ENCODE measurements at regions not wholly inside any gene's neighbourhood (a gene's known extent, or its start where the extent isn't known, plus 50 kb on each side); places are given as distances from the start of the nearest gene placed in this dataset.

GRCh38 chr5:154609251-154609650, 131.2 kb upstream of the HAND1 start:
- DNase-seq (ENCODE audit: low read depth) = no peak
- TF ChIP-seq CTCF (IDR thresholded peaks at IDR 0.05; ENCODE audit: control insufficient read depth, extremely low read depth, insufficient read depth) = no peak
- no peak overlapping the region for H3K4me3 ChIP-seq (ENCODE audit: low read depth, low read length)

DNA sequence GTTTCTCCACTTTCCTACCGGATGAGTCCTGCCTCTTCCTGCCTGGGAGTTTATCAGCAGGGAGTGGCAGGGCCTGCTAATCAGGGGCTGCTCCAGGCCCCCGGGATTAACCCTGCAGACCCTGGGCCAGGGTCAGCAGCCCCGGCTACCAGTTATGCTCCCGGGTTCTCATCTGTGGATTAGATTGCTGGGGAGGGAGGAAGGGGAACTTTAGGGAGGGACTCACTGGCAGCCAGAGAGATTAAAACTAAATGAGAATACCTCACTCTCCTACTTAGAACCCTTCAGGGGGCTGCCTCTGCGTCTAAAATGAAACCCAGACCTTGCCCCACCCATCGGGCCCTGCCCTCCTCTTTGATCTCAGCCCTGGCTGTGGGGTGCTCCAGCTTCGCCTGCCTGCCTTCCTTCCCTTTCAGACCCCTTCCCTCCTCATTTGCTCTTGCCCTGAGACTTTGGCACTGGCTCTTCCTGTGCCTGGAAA, 130.5 kb upstream of the HAND1 start:
- no peak for TF ChIP-seq CTCF (IDR thresholded peaks at IDR 0.05; ENCODE audit: control insufficient read depth, extremely low read depth, insufficient read depth)
- no peak for DNase-seq (ENCODE audit: low read depth)
- H3K4me3 ChIP-seq (ENCODE audit: low read depth, low read length) = no peak overlapping the region

DNA sequence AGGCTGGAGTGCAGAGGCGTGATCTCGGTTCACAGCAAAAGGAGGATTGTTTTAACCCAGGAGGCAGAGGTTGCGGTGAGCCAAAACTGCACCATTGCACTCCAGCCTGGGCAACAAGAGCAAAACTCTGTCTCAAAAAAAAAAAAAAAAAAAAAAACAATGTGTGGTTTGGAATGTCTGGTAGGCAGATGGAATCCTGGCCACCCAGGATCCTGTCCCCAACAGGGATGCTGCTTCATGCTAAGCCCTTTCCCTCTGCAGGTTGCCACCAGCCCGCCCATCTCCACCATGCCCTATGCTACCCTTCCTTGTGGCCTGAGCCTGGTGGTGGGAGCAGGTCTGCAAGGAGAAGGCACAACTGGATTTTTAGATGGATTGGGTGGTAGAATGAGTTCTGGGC, 129.7 kb upstream of the HAND1 start:
- no peak for TF ChIP-seq CTCF (IDR thresholded peaks at IDR 0.05; ENCODE audit: control insufficient read depth, extremely low read depth, insufficient read depth)

GRCh38 chr5:154606246-154606645, 128.2 kb upstream of the HAND1 start:
- no peak for TF ChIP-seq CTCF (IDR thresholded peaks at IDR 0.05; ENCODE audit: control insufficient read depth, extremely low read depth, insufficient read depth)
- DNase-seq (ENCODE audit: low read depth) = no peak
- no peak overlapping the region for H3K4me3 ChIP-seq (ENCODE audit: low read depth, low read length)

More for the DNA sequence above, 129.7 kb upstream of the HAND1 start:
- no peak overlapping the region for H3K4me3 ChIP-seq (ENCODE audit: low read depth, low read length)
- DNase-seq (ENCODE audit: low read depth) = no peak

DNA sequence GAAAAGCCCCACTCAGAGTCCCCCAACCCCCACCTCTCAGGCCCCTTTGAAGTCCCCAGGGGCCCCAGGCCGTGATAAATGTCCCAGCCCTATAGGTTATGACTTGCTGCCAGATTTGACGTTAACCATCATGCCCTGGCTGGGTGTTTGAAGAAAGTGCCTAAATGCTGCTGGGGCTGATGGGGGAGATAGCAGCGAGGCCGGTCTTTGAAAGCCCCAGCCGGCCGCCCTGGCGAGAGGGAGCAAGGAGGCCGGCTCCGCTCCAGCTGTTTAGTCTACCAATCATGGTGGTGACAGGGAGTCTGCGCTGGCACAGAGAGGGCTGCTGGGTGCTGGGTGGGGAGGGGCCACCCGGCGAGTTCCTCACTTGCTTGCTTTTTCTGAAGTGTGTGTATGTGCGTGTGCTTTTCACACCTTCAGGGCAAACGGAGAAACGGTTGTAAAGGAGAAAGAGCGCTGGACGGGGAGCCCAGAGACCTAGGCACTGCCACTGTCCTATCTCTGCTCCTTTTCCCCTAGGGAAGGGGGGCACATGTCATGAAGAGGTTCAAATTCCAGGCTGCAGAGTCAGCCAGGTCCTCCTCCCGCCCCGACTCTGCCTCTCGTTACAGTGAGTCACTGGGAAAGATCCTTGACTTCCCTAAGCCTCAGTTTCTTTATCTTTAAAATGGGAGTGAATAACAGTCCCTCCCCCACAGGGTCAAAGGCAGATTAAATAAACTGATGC, 126.1 kb upstream of the HAND1 start:
- no peak overlapping the region for H3K4me3 ChIP-seq (ENCODE audit: low read depth, low read length)
- no peak for DNase-seq (ENCODE audit: low read depth)
- no peak for TF ChIP-seq CTCF (IDR thresholded peaks at IDR 0.05; ENCODE audit: control insufficient read depth, extremely low read depth, insufficient read depth)

GRCh38 chr5:154603485-154603884, 125.5 kb upstream of the HAND1 start:
- TF ChIP-seq CTCF (IDR thresholded peaks at IDR 0.05; ENCODE audit: control insufficient read depth, extremely low read depth, insufficient read depth) = no peak
- no peak for DNase-seq (ENCODE audit: low read depth)

GRCh38 chr5:154603011-154603410, 125.0 kb upstream of the HAND1 start:
- no peak for TF ChIP-seq CTCF (IDR thresholded peaks at IDR 0.05; ENCODE audit: control insufficient read depth, extremely low read depth, insufficient read depth)
- no peak overlapping the region for H3K4me3 ChIP-seq (ENCODE audit: low read depth, low read length)
- DNase-seq (ENCODE audit: low read depth) = no peak

More at GRCh38 chr5:154603485-154603884, 125.5 kb upstream of the HAND1 start:
- H3K4me3 ChIP-seq (ENCODE audit: low read depth, low read length) = no peak overlapping the region

Data from LNCaP clone FGC (cell line).